Vagina (tissue), 2 donors: ENCODE measurements at regions not wholly inside any gene's neighbourhood (a gene's known extent, or its start where the extent isn't known, plus 50 kb on each side); places are given as distances from the start of the nearest gene placed in this dataset.
"Not testable (repeated sequence)": the region's sequence is repeated elsewhere in the genome, so short reads cannot be mapped to it uniquely, and the experiment has no call there.

Experiments
- CTCF ChIP-seq, 3 experiments: fragments of 450-650 bp in 2 of 3; fragments of 200-600 bp in 1 of 3; sonication (generic) in 1 of 3; IDR thresholded peaks; one replicate each; pipeline ENCODE4 v1.5.1; 2017 to 2019; ENCODE audit warnings: antibody characterized with exemption in 3 of 3, mild to moderate bottlenecking in 2 of 3, moderate library complexity in 2 of 3
- POLR2A ChIP-seq, 2 donors: fragments of 450-650 bp; IDR thresholded peaks; one replicate each; pipeline ENCODE4 v1.6.1; 2017; ENCODE audit warnings: antibody characterized with exemption in 2 of 2, mild to moderate bottlenecking in 2 of 2, moderate library complexity in 2 of 2
- POLR2AphosphoS5 ChIP-seq, 2 donors: sonication (generic); formaldehyde crosslinking; IDR thresholded peaks; one replicate each; pipeline ENCODE4 v1.9.0; 2017; ENCODE audit warnings: antibody characterized with exemption in 2 of 2, mild to moderate bottlenecking in 2 of 2, low read depth in 1 of 2; ENCODE audit not compliant: insufficient read depth in 1 of 2

DNA sequence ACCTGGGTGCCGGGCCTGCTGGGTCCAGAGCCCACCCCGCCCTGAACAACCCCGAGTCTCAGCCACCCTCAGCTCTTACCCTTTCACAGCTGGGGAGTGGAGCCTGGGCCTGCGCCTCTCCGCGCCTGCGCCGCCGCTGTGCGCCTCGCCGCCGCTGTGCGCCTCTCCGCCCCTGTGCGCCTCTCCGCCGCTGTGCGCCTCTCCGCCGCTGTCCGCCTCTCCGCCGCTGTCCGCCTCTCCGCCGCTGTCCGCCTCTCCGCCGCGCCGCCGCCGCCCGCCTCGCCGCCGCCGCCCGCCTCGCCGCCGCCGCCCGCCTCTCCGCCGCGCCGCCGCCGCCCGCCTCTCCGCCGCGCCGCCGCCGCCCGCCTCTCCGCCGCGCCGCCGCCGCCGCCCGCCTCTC lies 544.4 kb downstream of the FOXD4L6 start:
- not testable (repeated sequence) for TF ChIP-seq POLR2AphosphoS5 (IDR thresholded peaks at IDR 0.05; ENCODE audit: insufficient read depth in 1 of 2, low read depth in 1 of 2); CTCF (IDR thresholded peaks at IDR 0.05); POLR2A (IDR thresholded peaks at IDR 0.05)
